ENCODE measurements at regions not wholly inside any gene's neighbourhood (a gene's known extent, or its start where the extent isn't known, plus 50 kb on each side); places are given as distances from the start of the nearest gene placed in this dataset.

- no peaks in the 10 kb centered on the region for H3K36me3 ChIP-seq
- H3K27me3 ChIP-seq (replicated peaks), result no peaks in the 10 kb centered on the region
- H3K27ac ChIP-seq, result no peak overlapping the region
- DNase-seq (ENCODE audit: low read depth in 1 of 2, low spot score in 2 of 2), result no peak
- H3K4me1 ChIP-seq (replicated peaks), result no peaks in the 10 kb centered on the region
- no peaks in the 10 kb centered on the region for H3K9me3 ChIP-seq (replicated peaks)
- H3K4me3 ChIP-seq, result no peak overlapping the region
These were observed 75.2 kb downstream of the TNFAIP2 start for GRCh38 chr14:103198131-103199105.

- Histone ChIP-seq H3K4me3 (no peak overlapping the region), H3K36me3 (no peaks in the 10 kb centered on the region), H3K27ac (no peak overlapping the region), H3K9me3 (replicated peaks) (peaks cover 6% of the 10 kb centered on the region; the same call in 1 of the 2 replicates), H3K27me3 (replicated peaks) (no peaks in the 10 kb centered on the region), H3K4me1 (replicated peaks) (no peaks in the 10 kb centered on the region)
- no peak for DNase-seq (ENCODE audit: low read depth in 1 of 2, low spot score in 2 of 2)
These were observed 75.9 kb downstream of the TNFAIP2 start for GRCh38 chr14:103199124-103199523.

GRCh38 chr14:103201801-103202200 is 78.5 kb downstream of the TNFAIP2 start:
- no peaks in the 10 kb centered on the region for H3K4me1 ChIP-seq (replicated peaks)
- H3K9me3 ChIP-seq (replicated peaks), result peaks cover 15% of the 10 kb centered on the region; the same call in 1 of the 2 replicates
- no peak for DNase-seq (ENCODE audit: low read depth in 1 of 2, low spot score in 2 of 2)
- no peaks in the 10 kb centered on the region for H3K36me3 ChIP-seq
- H3K4me3 ChIP-seq, result no peak overlapping the region
- H3K27ac ChIP-seq, result no peak overlapping the region
- H3K27me3 ChIP-seq (replicated peaks), result no peaks in the 10 kb centered on the region

GRCh38 chr14:103204852-103205540 is 81.7 kb downstream of the TNFAIP2 start:
- Histone ChIP-seq H3K4me3 (no peak overlapping the region), H3K27ac (no peak overlapping the region), H3K27me3 (replicated peaks) (no peaks in the 10 kb centered on the region), H3K4me1 (replicated peaks) (no peaks in the 10 kb centered on the region), H3K9me3 (replicated peaks) (peaks cover 15% of the 10 kb centered on the region; the same call in 1 of the 2 replicates), H3K36me3 (no peaks in the 10 kb centered on the region)
- DNase-seq (ENCODE audit: low read depth in 1 of 2, low spot score in 2 of 2), result no peak

- no peak overlapping the region for H3K27ac ChIP-seq
These were observed 82.3 kb downstream of the TNFAIP2 start for GRCh38 chr14:103205541-103205906.

GRCh38 chr14:103206023-103206481 is 82.8 kb downstream of the TNFAIP2 start:
- Histone ChIP-seq H3K27me3 (replicated peaks) (no peaks in the 10 kb centered on the region), H3K4me1 (replicated peaks) (no peaks in the 10 kb centered on the region), H3K27ac (no peak overlapping the region), H3K4me3 (no peak overlapping the region), H3K9me3 (replicated peaks) (peaks cover 15% of the 10 kb centered on the region; the same call in 1 of the 2 replicates), H3K36me3 (no peaks in the 10 kb centered on the region)
- DNase-seq (ENCODE audit: low read depth in 1 of 2, low spot score in 2 of 2), result no peak

More at GRCh38 chr14:103205541-103205906, 82.3 kb downstream of the TNFAIP2 start:
- H3K36me3 ChIP-seq, result no peaks in the 10 kb centered on the region
- no peaks in the 10 kb centered on the region for H3K4me1 ChIP-seq (replicated peaks)
- DNase-seq (ENCODE audit: low read depth in 1 of 2, low spot score in 2 of 2), result no peak
- H3K4me3 ChIP-seq, result no peak overlapping the region
- no peaks in the 10 kb centered on the region for H3K27me3 ChIP-seq (replicated peaks)
- peaks cover 15% of the 10 kb centered on the region; the same call in 1 of the 2 replicates for H3K9me3 ChIP-seq (replicated peaks)

- no peak overlapping the region for H3K4me3 ChIP-seq
- no peak overlapping the region for H3K27ac ChIP-seq
- H3K9me3 ChIP-seq (replicated peaks), result peaks cover 15% of the 10 kb centered on the region; the same call in 1 of the 2 replicates
- H3K27me3 ChIP-seq (replicated peaks), result no peaks in the 10 kb centered on the region
- no peaks in the 10 kb centered on the region for H3K36me3 ChIP-seq
- no peaks in the 10 kb centered on the region for H3K4me1 ChIP-seq (replicated peaks)
- DNase-seq (ENCODE audit: low read depth in 1 of 2, low spot score in 2 of 2), result no peak
These were observed 83.7 kb downstream of the TNFAIP2 start for GRCh38 chr14:103206836-103207387.

- Histone ChIP-seq H3K4me3 (no peak overlapping the region), H3K27me3 (replicated peaks) (no peaks in the 10 kb centered on the region), H3K9me3 (replicated peaks) (peaks cover 15% of the 10 kb centered on the region; the same call in 1 of the 2 replicates), H3K27ac (no peak overlapping the region), H3K4me1 (replicated peaks) (no peaks in the 10 kb centered on the region), H3K36me3 (no peaks in the 10 kb centered on the region)
- DNase-seq (ENCODE audit: low read depth in 1 of 2, low spot score in 2 of 2), result no peak
These were observed 84.3 kb downstream of the TNFAIP2 start for GRCh38 chr14:103207388-103208072.

- H3K27ac ChIP-seq, result no peak overlapping the region
- no peak overlapping the region for H3K4me3 ChIP-seq
These were observed 85.8 kb downstream of the TNFAIP2 start for GRCh38 chr14:103209054-103209453.

GRCh38 chr14:103209506-103209905 is 86.2 kb downstream of the TNFAIP2 start:
- Histone ChIP-seq H3K4me1 (replicated peaks) (no peaks in the 10 kb centered on the region), H3K9me3 (replicated peaks) (peaks cover 6% of the 10 kb centered on the region; the same call in 1 of the 2 replicates), H3K27ac (no peak overlapping the region), H3K27me3 (replicated peaks) (no peaks in the 10 kb centered on the region), H3K36me3 (no peaks in the 10 kb centered on the region), H3K4me3 (no peak overlapping the region)
- no peak for DNase-seq (ENCODE audit: low read depth in 1 of 2, low spot score in 2 of 2)

More at GRCh38 chr14:103209054-103209453, 85.8 kb downstream of the TNFAIP2 start:
- Histone ChIP-seq H3K27me3 (replicated peaks) (no peaks in the 10 kb centered on the region), H3K9me3 (replicated peaks) (peaks cover 9% of the 10 kb centered on the region; the same call in 1 of the 2 replicates), H3K36me3 (no peaks in the 10 kb centered on the region), H3K4me1 (replicated peaks) (no peaks in the 10 kb centered on the region)
- no peak for DNase-seq (ENCODE audit: low read depth in 1 of 2, low spot score in 2 of 2)

GRCh38 chr14:103213331-103213730 is 90.1 kb downstream of the TNFAIP2 start:
- Histone ChIP-seq H3K36me3 (no peaks in the 10 kb centered on the region), H3K27ac (no peak overlapping the region), H3K4me1 (replicated peaks) (no peaks in the 10 kb centered on the region), H3K9me3 (replicated peaks) (no peaks in the 10 kb centered on the region), H3K4me3 (no peak overlapping the region), H3K27me3 (replicated peaks) (no peaks in the 10 kb centered on the region)
- no peak for DNase-seq (ENCODE audit: low read depth in 1 of 2, low spot score in 2 of 2)

GRCh38 chr14:103214461-103214958 is 91.2 kb downstream of the TNFAIP2 start:
- Histone ChIP-seq H3K4me3 (no peak overlapping the region), H3K27me3 (replicated peaks) (no peaks in the 10 kb centered on the region), H3K4me1 (replicated peaks) (no peaks in the 10 kb centered on the region), H3K27ac (no peak overlapping the region), H3K36me3 (no peaks in the 10 kb centered on the region), H3K9me3 (replicated peaks) (no peaks in the 10 kb centered on the region)
- no peak for DNase-seq (ENCODE audit: low read depth in 1 of 2, low spot score in 2 of 2)

- no peak for DNase-seq (ENCODE audit: low read depth in 1 of 2, low spot score in 2 of 2)
- Histone ChIP-seq H3K36me3 (no peaks in the 10 kb centered on the region), H3K9me3 (replicated peaks) (no peaks in the 10 kb centered on the region), H3K27ac (no peak overlapping the region), H3K4me1 (replicated peaks) (no peaks in the 10 kb centered on the region), H3K4me3 (no peak overlapping the region), H3K27me3 (replicated peaks) (no peaks in the 10 kb centered on the region)
These were observed 93.1 kb downstream of the TNFAIP2 start for GRCh38 chr14:103216399-103216798.
